Omental fat pad (tissue), 3 donors: ENCODE measurements at regions not wholly inside any gene's neighbourhood (a gene's known extent, or its start where the extent isn't known, plus 50 kb on each side); places are given as distances from the start of the nearest gene placed in this dataset.
"Not testable (repeated sequence)": the region's sequence is repeated elsewhere in the genome, so short reads cannot be mapped to it uniquely, and the experiment has no call there.

ENCODE experiments used
- ATAC-seq: fragments of 150-250 bp; one replicate; pipeline ENCODE4 v1.9.1; 2016; ENCODE audit warnings: mild to moderate bottlenecking, moderate library complexity; ENCODE audit not compliant: low FRiP score
- DNase-seq: peaks from one replicate; pipeline ENCODE4 v3.0.0-alpha.2; 2019; ENCODE audit warnings: low spot score
- CTCF ChIP-seq, 3 donors: fragments of 450-650 bp; IDR thresholded peaks; one replicate each; pipeline ENCODE4 v1.5.1; 2016 to 2017; ENCODE audit warnings: antibody characterized with exemption in 3 of 3, mild to moderate bottlenecking in 3 of 3, moderate library complexity in 2 of 3

- ATAC-seq (no peak), DNase-seq (no peak)
- TF ChIP-seq CTCF (IDR thresholded peaks at IDR 0.05): no peak
These were observed 134.8 kb upstream of the BEND6 start for GRCh38 chr6:56820060-56820459.

DNA sequence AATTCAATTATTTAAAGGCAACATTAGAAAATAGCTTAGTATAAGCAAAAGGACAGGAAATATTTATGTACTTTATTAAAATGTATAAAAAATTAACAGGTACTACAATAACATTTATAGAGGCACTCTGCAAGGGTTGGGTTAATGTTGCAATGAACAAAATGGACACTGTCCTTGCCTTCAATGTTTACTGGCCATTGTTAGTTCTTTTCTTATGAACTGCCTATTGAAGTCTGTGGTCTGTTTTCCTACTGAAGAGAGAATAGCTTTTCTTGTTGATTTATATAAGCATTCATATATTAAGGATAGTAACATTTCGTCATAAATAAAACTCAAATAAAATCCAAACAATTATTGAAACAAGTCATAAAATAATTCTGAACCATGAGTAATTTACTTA lies 135.3 kb upstream of the BEND6 start:
- TF ChIP-seq CTCF (IDR thresholded peaks at IDR 0.05): no peak
- DNase-seq (no peak), ATAC-seq (no peak)

GRCh38 chr6:56816370-56816769 lies 138.5 kb upstream of the BEND6 start:
- no peak for TF ChIP-seq CTCF (IDR thresholded peaks at IDR 0.05)
- no peak for ATAC-seq
- no peak for DNase-seq

DNA sequence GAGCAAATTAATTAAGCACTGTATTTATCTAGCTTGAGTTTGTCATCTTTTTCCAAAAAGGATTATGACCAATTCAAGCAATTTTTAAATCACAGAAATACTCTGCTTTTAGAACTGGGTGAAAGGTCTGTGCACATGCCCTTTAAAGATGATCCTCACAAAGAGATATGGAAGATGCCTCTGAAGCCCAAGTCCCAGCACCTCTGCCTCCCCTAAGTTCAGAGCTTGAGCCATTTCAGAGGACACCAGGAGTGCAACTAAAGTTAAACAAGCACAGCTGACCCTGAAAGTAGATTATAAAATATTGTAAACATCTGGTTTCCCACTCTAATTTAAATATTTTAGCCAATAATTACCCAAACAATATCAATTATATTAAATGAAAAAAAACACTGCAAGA lies 139.5 kb upstream of the BEND6 start:
- ATAC-seq (no peak), DNase-seq (no peak)
- no peak for TF ChIP-seq CTCF (IDR thresholded peaks at IDR 0.05)

- ATAC-seq (no peak), DNase-seq (no peak)
- TF ChIP-seq CTCF (IDR thresholded peaks at IDR 0.05): no peak
These were observed 140.1 kb upstream of the BEND6 start for GRCh38 chr6:56814802-56815201.

GRCh38 chr6:56814308-56814707 lies 140.6 kb upstream of the BEND6 start:
- DNase-seq (no peak), ATAC-seq (no peak)
- TF ChIP-seq CTCF (IDR thresholded peaks at IDR 0.05): no peak

DNA sequence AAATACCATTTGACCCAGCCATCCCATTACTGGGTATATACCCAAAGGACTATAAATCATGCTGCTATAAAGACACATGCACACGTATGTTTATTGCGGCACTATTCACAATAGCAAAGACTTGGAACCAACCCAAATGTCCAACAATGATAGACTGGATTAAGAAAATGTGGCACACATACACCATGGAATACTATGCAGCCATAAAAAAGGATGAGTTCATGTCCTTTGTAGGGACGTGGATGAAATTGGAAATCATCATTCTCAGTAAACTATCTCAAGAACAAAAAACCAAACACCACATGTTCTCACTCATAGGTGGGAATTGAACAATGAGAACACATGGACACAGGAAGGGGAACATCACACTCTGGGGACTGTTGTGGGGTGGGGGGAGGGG lies 142.1 kb upstream of the BEND6 start:
- ATAC-seq, DNase-seq: not testable (repeated sequence)

- ATAC-seq (no peak), DNase-seq (no peak)
- no peak for TF ChIP-seq CTCF (IDR thresholded peaks at IDR 0.05)
These were observed 146.0 kb upstream of the BEND6 start for GRCh38 chr6:56808871-56809359.
